PC-9 (cell line): ENCODE measurements at regions not wholly inside any gene's neighbourhood (a gene's known extent, or its start where the extent isn't known, plus 50 kb on each side); places are given as distances from the start of the nearest gene placed in this dataset.

Experiments used
- BruUV-seq: library from RNA; stranded (reverse); fragments of 400-500 nt; replicated peaks from 2 replicates; lab custom pipeline; 2021; lab: Mats Ljungman, UMichigan
- CTCF ChIA-PET: fragments of 300-600 bp; sonication (Branson Sonifier 250); formaldehyde crosslinking; loops from one replicate; lab custom pipeline; 2022; ENCODE audit warnings: antibody characterized with exemption; lab: Charles Lee
- POLR2A ChIA-PET: fragments of 300-600 bp; sonication (Branson Sonifier 250); formaldehyde crosslinking; loops from one replicate; lab custom pipeline; 2022; ENCODE audit warnings: antibody characterized with exemption; ENCODE audit not compliant: unreplicated experiment; lab: Charles Lee
- DNase-seq, 2 experiments: peaks; one replicate each; pipeline versions ENCODE4 v3.0.0 to v3.0.0-alpha.2; 2015 to 2022; ENCODE audit warnings: mixed read lengths in 1 of 2
- H2AFZ ChIP-seq: fragments of 200-600 bp; sonication (generic); 2 replicates; pipeline ENCODE4 v1.8.1; 2017; ENCODE audit warnings: antibody characterized with exemption
- H3F3A ChIP-seq: fragments of 200-600 bp; sonication (generic); 2 replicates; pipeline ENCODE4 v1.8.1; 2017; ENCODE audit warnings: antibody characterized with exemption, mild to moderate bottlenecking, low read depth; ENCODE audit not compliant: insufficient read depth
- H3K27ac ChIP-seq: fragments of 200-600 bp; sonication (generic); 2 replicates; pipeline ENCODE4 v1.6.1; 2016; ENCODE audit warnings: mixed run types
- H3K27me3 ChIP-seq: fragments of 200-600 bp; sonication (generic); 2 replicates; pipeline ENCODE4 v1.6.1; 2016; ENCODE audit warnings: low read depth, mixed run types; ENCODE audit not compliant: insufficient read depth
- H3K36me3 ChIP-seq: fragments of 200-600 bp; sonication (generic); 2 replicates; pipeline ENCODE4 v1.6.1; 2016; ENCODE audit warnings: low read depth, mixed run types
- H3K4me1 ChIP-seq: fragments of 200-600 bp; sonication (generic); replicated peaks from 2 replicates; pipeline ENCODE4 v1.6.1; 2016; ENCODE audit warnings: mixed run types; ENCODE audit not compliant: insufficient read depth
- H3K4me2 ChIP-seq: fragments of 200-600 bp; sonication (generic); 2 replicates; pipeline ENCODE4 v1.6.1; 2017; ENCODE audit warnings: mixed run types
- H3K4me3 ChIP-seq: fragments of 200-600 bp; sonication (generic); 2 replicates; pipeline ENCODE4 v1.6.1; 2016; ENCODE audit warnings: mixed run types
- H3K79me2 ChIP-seq: fragments of 200-600 bp; sonication (generic); 2 replicates; pipeline ENCODE4 v1.6.1; 2017; ENCODE audit warnings: low read depth, mixed run types
- H3K9me2 ChIP-seq: fragments of 200-600 bp; sonication (generic); 2 replicates; pipeline ENCODE4 v1.8.1; 2017; ENCODE audit warnings: mild to moderate bottlenecking; ENCODE audit not compliant: insufficient read depth
- H3K9me3 ChIP-seq: fragments of 200-600 bp; sonication (generic); 2 replicates; pipeline ENCODE4 v1.8.1; 2016; ENCODE audit warnings: low read depth; ENCODE audit not compliant: insufficient read depth
- H4K20me1 ChIP-seq: fragments of 200-600 bp; sonication (generic); 2 replicates; pipeline ENCODE4 v1.8.1; 2017; ENCODE audit not compliant: insufficient read depth
- EZH2 ChIP-seq: fragments of 200-600 bp; sonication (generic); IDR thresholded peaks from 2 replicates; pipeline ENCODE4 v1.8.0; 2017; ENCODE audit warnings: antibody characterized with exemption, low read depth
- intact Hi-C: fragments of 100-400 bp; cut with micrococcal nuclease; formaldehyde crosslinking; loops from one replicate; pipeline ENCODE4 v1.10.0; 2022; ENCODE audit not compliant: unreplicated experiment
- TF ChIP-seq, protein P1 (sequence below): fragments of 200-600 bp; sonication (generic); conservative IDR thresholded peaks from 2 replicates; pipeline ENCODE4 v1.6.1; 2017; ENCODE audit warnings: mixed run types, antibody characterized with exemption, mild to moderate bottlenecking, moderate library complexity

DNA sequence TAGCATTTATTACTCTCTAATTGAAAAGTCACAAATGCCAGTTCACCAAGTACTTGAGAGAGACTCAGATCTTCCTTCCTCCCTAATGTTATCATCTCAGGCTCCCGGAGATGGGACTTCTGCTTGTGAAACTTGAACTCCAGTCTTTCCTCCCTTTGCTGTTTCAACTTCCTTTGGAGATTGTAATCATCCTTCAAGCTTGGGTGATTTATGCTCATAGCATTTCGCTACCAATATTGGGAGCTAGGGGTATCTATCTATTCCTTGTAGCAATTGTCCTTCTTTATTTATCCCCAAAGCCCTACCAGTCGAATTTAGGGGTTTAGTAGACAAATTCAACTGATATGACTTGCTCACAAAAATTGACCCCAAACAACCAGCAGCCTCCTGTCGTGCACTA, 117.9 kb upstream of the STARD3NL start:
- POLR2A ChIA-PET: no interaction called here
- Histone ChIP-seq H3K9me2 (no peaks in the 10 kb centered on the region), H3K4me1 (no peaks in the 10 kb centered on the region), H3K27me3 (peaks cover 23% of the 10 kb centered on the region; the same call in 1 of the 2 replicates), H3K9me3 (0 out of 2 replicates have a peak, but pooled peaks cover 3% of the 10 kb centered on the region), H3K4me2 (no peak overlapping the region), H2AFZ (no peak overlapping the region), H3K36me3 (no peaks in the 10 kb centered on the region), H3K4me3 (no peak overlapping the region), H4K20me1 (no peaks in the 10 kb centered on the region), H3F3A (no peaks in the 10 kb centered on the region), H3K79me2 (no peaks in the 10 kb centered on the region), H3K27ac (no peak overlapping the region)
- peak in 1 of 2 experiments; percentile 15 for DNase-seq
- TF ChIP-seq EZH2: no peak
- TF ChIP-seq, protein P1, sequence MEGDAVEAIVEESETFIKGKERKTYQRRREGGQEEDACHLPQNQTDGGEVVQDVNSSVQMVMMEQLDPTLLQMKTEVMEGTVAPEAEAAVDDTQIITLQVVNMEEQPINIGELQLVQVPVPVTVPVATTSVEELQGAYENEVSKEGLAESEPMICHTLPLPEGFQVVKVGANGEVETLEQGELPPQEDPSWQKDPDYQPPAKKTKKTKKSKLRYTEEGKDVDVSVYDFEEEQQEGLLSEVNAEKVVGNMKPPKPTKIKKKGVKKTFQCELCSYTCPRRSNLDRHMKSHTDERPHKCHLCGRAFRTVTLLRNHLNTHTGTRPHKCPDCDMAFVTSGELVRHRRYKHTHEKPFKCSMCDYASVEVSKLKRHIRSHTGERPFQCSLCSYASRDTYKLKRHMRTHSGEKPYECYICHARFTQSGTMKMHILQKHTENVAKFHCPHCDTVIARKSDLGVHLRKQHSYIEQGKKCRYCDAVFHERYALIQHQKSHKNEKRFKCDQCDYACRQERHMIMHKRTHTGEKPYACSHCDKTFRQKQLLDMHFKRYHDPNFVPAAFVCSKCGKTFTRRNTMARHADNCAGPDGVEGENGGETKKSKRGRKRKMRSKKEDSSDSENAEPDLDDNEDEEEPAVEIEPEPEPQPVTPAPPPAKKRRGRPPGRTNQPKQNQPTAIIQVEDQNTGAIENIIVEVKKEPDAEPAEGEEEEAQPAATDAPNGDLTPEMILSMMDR: no peak
- CTCF ChIA-PET: no interaction called here
- BruUV-seq: no TSS peak
- intact Hi-C loops: no loop called here

DNA sequence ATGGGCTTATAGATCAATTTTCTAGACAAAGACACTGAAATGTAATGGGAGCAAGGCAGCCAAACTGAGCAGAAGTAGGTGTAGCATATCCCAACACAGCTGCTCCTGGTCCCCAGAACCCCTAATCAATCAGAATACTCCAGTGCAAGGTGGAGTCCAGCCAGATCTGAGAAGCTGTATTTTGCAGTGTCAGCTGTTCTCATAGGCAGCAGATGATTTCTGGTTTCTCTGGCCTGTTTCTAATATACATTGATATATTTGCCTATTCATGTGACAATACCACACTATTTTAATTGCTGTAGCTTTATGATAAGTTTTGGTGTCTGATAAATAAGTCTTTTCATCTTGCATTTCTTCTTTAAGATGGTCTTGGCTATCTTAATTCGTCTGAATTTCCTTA, 117.4 kb upstream of the STARD3NL start:
- H3K36me3 ChIP-seq: no peaks in the 10 kb centered on the region
- H3K79me2 ChIP-seq: no peaks in the 10 kb centered on the region
- POLR2A ChIA-PET: no interaction called here
- no TSS peak for BruUV-seq
- CTCF ChIA-PET: no interaction called here
- no peaks in the 10 kb centered on the region for H3K9me2 ChIP-seq
- H4K20me1 ChIP-seq: no peaks in the 10 kb centered on the region
- DNase-seq: peak in 1 of 2 experiments; percentile 25
- TF ChIP-seq, protein P1: no peak
- TF ChIP-seq EZH2: no peak
- H3F3A ChIP-seq: no peaks in the 10 kb centered on the region
- H3K4me3 ChIP-seq: no peak overlapping the region
- intact Hi-C loops: no loop called here
- H3K9me3 ChIP-seq: 0 out of 2 replicates have a peak, but pooled peaks cover 3% of the 10 kb centered on the region
- no peak overlapping the region for H3K27ac ChIP-seq
- no peak overlapping the region for H2AFZ ChIP-seq
- no peaks in the 10 kb centered on the region for H3K4me1 ChIP-seq
- no peak overlapping the region for H3K4me2 ChIP-seq
- peaks cover 23% of the 10 kb centered on the region; the same call in 1 of the 2 replicates for H3K27me3 ChIP-seq

DNA sequence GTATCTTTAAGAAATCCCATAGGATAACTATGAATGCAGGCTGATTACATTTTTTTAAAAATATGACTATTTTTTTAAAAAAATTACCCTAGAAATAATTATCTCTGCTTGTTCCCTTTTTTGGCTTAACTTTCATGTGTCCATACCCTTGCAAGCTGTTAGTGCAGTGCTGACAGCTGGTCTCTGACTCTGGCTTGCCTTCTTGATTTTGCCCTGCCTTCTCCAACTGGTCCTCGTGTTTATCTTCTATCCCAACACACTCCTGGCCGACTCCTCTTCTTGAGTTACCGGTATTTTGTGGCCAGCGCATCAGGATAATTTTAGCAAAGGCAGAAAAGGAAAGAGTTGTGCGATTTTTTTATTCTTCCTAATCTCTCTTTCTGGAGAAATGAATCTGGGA, 111.7 kb upstream of the STARD3NL start:
- Histone ChIP-seq H2AFZ (no peak overlapping the region), H3K9me3 (0 out of 2 replicates have a peak, but pooled peaks cover 3% of the 10 kb centered on the region), H3K4me3 (no peak overlapping the region), H3K79me2 (no peaks in the 10 kb centered on the region), H3F3A (no peaks in the 10 kb centered on the region), H3K4me2 (no peak overlapping the region), H3K36me3 (no peaks in the 10 kb centered on the region), H3K27me3 (peaks cover 14% of the 10 kb centered on the region; the same call in 1 of the 2 replicates), H3K4me1 (no peaks in the 10 kb centered on the region), H3K9me2 (no peaks in the 10 kb centered on the region), H4K20me1 (no peaks in the 10 kb centered on the region), H3K27ac (no peak overlapping the region)
- POLR2A ChIA-PET: no interaction called here
- no TSS peak for BruUV-seq
- intact Hi-C loops: no loop called here
- CTCF ChIA-PET: no interaction called here
- peak in 1 of 2 experiments; percentile 29 for DNase-seq
- TF ChIP-seq, protein P1: no peak
- TF ChIP-seq EZH2: no peak
